ENCODE measurements at regions not wholly inside any gene's neighbourhood (a gene's known extent, or its start where the extent isn't known, plus 50 kb on each side); places are given as distances from the start of the nearest gene placed in this dataset.

GRCh38 chr1:22399421-22400091 lies 52.1 kb upstream of the ZBTB40 start:
- Mint-ChIP-seq H3K4me3 (no peak overlapping the region), H3K4me1 (peaks cover 16% of the 10 kb centered on the region), H3K27me3 (peaks cover 73% of the 10 kb centered on the region), H3K9me3 (no peaks in the 10 kb centered on the region), H3K36me3 (ENCODE audit: low read depth) (no peaks in the 10 kb centered on the region), H3K27ac (no peak overlapping the region)
- DNase-seq: no peak
- ATAC-seq: no peak
